Stomach (tissue), 4 donors: ENCODE measurements at regions not wholly inside any gene's neighbourhood (a gene's known extent, or its start where the extent isn't known, plus 50 kb on each side); places are given as distances from the start of the nearest gene placed in this dataset.

Source experiments
- CTCF ChIP-seq, 7 experiments: fragments of 450-650 bp in 4 of 7; fragments of 200-600 bp in 3 of 7; sonication (generic) in 3 of 7; IDR thresholded peaks; one replicate each; pipeline ENCODE4 v1.5.1; 2016 to 2019; ENCODE audit warnings: antibody characterized with exemption in 7 of 7, control low read depth in 2 of 7, mild to moderate bottlenecking in 1 of 7
- EP300 ChIP-seq: sonication (generic); formaldehyde crosslinking; IDR thresholded peaks from one replicate; pipeline ENCODE4 v1.6.1; 2017; ENCODE audit warnings: antibody characterized with exemption
- POLR2A ChIP-seq, 4 donors: fragments of 450-650 bp; IDR thresholded peaks; one replicate each; pipeline ENCODE4 v1.6.1; 2016; ENCODE audit warnings: antibody characterized with exemption in 4 of 4, control low read depth in 2 of 4, mild to moderate bottlenecking in 1 of 4, moderate library complexity in 1 of 4
- POLR2AphosphoS5 ChIP-seq, 3 donors: sonication (generic); formaldehyde crosslinking; IDR thresholded peaks; one replicate each; pipeline ENCODE4 v1.6.1; 2016; ENCODE audit warnings: antibody characterized with exemption in 3 of 3

GRCh38 chr4:174012135-174012885, 271.2 kb downstream of the FBXO8 start:
- TF ChIP-seq CTCF (IDR thresholded peaks at IDR 0.05) (no peak), POLR2A (IDR thresholded peaks at IDR 0.05) (no peak), POLR2AphosphoS5 (IDR thresholded peaks at IDR 0.05) (no peak), EP300 (no peak)
